ENCODE measurements at regions not wholly inside any gene's neighbourhood (a gene's known extent, or its start where the extent isn't known, plus 50 kb on each side); places are given as distances from the start of the nearest gene placed in this dataset.

GRCh38 chr2:65511306-65511705 is 78.9 kb upstream of the SPRED2 start:
- DNase-seq: no peak

GRCh38 chr2:65508225-65508624 is 75.8 kb upstream of the SPRED2 start:
- no peak for DNase-seq

GRCh38 chr2:65507102-65508069 is 75.0 kb upstream of the SPRED2 start:
- no peak for DNase-seq

DNA sequence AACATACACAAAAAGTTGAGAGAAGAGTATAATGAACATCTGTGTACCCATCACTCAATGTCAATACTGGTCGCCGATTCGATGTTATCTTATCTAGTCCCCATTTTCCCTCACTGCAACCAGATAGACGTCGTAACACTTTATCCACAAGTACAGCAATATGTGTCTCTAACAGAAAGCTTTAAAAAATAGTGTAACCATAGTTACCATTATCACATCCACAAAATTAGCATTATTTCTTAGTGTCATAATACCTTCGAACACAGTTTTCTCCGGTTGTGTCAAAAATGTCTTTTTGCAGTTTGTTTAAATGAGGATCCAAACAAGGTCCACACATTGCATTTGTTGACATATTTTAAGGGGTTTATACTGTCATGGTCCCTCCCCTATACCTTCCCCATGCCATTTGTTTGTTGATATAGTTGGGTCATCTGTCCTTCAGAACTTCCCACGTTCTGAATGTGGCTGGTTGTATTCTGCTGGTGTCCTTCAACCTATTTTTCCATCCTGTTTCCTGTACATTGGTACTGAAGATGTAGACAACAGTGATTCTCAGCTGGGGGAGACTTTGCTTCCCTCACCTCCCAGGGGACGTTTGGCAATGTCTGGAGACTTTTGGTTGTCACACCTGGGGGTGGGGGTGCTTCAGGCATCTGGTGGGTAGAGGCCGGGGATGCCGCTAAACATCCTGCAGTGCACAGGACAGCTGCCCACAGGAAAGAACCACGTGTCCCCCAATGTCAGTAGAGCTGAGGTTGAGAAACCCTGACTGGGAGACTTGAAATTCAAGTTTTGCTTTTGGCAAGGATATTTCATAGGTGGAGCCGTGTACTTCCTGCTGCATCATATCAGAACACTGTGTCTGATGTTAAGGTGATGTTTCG is 72.7 kb upstream of the SPRED2 start:
- no peak for DNase-seq

DNA sequence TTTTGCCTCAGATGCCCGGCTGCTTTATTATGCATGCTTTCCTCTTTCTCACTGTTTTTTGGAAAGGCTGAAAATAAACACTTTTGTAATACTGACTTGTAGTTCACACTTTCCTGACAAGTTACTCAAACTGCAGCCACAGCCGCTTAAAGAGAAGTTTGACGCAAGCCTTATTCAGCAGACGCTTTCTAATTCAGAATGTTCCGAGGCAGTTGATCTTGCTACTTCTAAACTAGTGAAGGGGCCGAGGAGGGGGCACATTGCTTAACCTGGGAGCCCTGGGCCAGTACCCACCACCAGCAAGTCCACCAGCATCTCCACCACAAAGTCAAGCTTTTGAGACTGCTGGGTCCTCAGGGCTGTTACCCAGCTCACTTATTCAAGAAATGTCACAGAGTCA is 71.8 kb upstream of the SPRED2 start:
- DNase-seq: no peak

- DNase-seq: no peak
These were observed 71.3 kb upstream of the SPRED2 start for GRCh38 chr2:65503746-65504145.

GRCh38 chr2:65501836-65502235 is 69.4 kb upstream of the SPRED2 start:
- DNase-seq: no peak

GRCh38 chr2:65501074-65501473 is 68.7 kb upstream of the SPRED2 start:
- DNase-seq: no peak

- no peak for DNase-seq
These were observed 68.1 kb upstream of the SPRED2 start for GRCh38 chr2:65500310-65501040.

- no peak for DNase-seq
These were observed 66.8 kb upstream of the SPRED2 start for GRCh38 chr2:65499216-65499615.

DNA sequence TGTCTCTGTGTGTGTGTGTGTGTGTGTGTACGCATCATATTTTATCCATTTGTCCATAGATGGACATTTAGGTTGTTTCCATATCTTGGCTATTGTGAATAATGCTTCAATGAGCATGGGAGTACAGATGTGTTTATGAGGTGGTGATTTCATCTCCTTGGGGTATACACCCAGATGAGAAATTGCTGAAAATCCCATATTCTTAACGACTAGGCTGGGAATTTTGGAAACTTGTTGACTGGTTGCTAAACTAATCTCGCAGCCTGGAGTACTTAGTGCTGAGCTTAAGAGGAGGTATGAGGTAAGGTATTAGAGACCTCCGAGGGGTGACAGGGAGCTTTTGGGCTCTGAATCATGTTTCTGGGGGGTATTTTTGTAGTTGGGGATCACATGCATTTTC is 66.0 kb upstream of the SPRED2 start:
- no peak for DNase-seq

GRCh38 chr2:65495251-65495877 is 63.0 kb upstream of the SPRED2 start:
- DNase-seq: no peak

DNA sequence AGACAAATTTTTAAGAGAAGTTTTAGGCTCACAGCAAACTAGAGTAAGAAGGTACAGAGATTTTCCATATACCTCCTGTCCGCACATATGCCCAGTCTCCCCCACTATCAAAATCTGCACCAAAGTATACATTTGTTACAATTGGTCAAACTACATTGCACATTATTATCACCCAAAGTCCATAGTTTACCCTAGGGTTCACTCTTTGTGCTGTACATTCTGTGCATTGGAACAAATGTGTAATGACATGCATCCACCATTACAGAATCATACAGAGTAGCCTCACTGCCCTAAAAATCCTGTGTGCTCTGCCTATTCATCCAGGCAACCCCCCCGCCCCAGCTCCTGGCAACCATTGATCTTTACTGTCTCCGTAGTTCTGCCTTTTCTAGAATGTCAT is 61.7 kb upstream of the SPRED2 start:
- no peak for DNase-seq

GRCh38 chr2:65491381-65491905 is 59.0 kb upstream of the SPRED2 start:
- DNase-seq: no peak

GRCh38 chr2:65490222-65490621 is 57.8 kb upstream of the SPRED2 start:
- DNase-seq: no peak

DNA sequence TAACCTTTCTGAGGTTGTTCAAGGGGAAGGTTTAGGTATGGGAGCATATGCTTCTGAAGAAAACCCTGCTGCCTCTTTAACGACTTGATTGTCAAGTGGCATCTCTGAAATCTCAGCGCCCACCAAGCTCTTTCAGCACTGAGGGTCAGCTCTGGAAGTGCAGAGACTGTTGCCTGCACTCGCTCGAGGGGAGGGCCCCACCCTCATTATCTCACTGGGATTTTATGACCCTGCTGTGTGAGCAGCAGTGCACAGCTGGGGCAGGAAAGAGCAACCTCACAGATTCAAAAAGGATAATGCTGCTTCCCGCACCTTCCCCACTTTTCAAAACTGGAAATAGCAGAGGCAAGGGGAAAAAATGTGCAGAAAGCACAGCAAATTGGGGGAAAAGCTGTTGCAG is 56.9 kb upstream of the SPRED2 start:
- no peak for DNase-seq

DNA sequence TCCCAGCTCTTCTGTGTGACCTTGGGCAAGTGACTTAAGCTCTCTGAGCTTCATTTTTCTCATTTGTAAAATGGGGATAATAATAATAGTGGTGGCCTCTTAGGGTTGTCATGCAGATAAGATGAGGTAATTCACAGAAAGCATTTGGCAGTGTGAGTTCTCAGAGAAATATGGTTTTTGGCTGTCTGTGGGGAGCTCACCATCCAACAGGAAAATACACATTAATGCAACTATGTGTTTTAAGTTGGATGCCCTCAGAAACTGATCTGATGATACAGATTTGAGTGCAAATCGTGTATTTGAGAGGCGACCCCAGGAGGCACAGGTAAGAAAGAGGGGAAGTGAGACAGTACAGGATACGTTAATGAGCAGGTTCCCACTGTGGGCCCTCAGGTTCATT is 56.1 kb upstream of the SPRED2 start:
- no peak for DNase-seq

DNA sequence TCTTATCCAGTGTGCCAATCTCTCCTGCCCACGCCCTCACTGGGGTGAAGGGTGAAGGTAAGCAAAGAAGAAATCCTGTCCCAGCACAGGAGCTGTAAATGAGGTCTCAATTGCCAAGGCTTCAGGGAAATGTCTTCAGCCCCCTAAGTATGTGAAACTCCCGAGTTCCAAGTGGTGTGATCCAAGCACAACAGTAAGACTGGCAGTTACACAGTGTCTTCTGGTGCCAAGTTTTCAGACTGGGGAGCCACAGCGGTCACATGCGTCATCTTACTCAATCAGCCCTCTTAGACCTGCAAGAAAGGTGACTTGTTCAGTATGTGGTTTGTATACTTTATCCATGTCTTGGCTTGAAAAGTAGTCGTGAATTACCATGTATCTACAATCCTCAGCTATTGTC is 55.0 kb upstream of the SPRED2 start:
- no peak for DNase-seq

- DNase-seq: no peak
These were observed 54.4 kb upstream of the SPRED2 start for GRCh38 chr2:65486802-65487201.

DNA sequence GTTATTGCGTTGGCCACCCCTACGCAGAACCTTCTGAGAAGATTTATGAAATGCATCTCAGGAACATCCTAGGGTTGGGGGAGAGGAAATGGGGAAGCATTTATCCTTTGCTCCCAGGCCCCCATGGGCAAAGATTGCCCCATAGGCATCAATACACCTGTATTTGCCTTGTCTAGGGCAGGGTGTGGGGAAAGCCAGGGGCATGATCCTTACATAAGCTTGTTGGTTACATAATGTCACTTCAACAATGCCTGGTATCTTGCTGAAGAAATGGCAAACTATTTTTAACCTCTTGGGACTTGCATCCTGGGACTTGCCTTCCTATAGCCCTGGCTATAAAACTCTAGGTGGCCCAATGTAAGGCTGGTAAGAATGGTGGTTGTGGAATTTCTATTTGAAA is 53.9 kb upstream of the SPRED2 start:
- DNase-seq: no peak

DNA sequence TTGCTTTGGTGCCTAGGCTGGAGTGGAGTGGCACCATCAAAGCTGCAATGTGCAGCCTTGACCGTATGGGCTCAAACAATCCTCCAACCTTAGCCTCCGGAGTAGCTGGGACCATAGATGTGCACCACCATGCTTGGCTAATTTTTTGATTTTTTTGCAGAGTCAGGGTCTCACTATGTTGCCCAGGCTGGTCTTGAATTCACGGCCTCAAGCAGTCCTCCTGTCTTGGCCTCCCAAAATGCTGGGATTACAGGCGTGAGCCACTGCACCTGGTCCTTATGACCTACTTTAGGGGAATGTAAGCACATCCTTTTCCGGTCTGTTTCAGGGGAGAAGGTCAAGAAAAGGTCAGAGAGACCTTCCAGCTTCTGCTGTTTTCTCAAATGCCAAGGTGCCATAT is 53.4 kb upstream of the SPRED2 start:
- no peak for DNase-seq

- DNase-seq: no peak
These were observed 51.4 kb upstream of the SPRED2 start for GRCh38 chr2:65483763-65484162.
